ENCODE measurements at regions not wholly inside any gene's neighbourhood (a gene's known extent, or its start where the extent isn't known, plus 50 kb on each side); places are given as distances from the start of the nearest gene placed in this dataset.
"Not testable (repeated sequence)": the region's sequence is repeated elsewhere in the genome, so short reads cannot be mapped to it uniquely, and the experiment has no call there.

DNA sequence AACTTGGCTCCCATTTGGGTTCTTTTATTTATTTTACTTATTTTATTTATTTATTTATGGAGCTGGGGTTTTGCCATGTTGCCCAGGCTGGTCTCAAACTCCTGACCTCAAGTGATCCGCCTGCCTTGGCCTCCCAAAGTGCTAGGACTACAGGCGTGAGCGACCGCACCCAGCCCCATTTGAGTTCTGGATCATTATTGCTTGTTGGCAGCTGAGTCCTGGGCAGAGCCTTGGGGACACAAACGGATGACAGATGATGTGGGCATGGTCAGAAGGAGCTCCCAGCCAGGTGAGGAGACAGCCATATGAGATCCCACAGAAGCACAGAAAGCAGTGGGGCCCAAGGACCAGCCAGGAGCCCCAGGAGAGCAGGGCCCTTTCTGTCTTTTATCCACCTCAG lies 254.0 kb downstream of the MATN1 start:
- no peak for FAIRE-seq
- TF ChIP-seq POLR2A (IDR thresholded peaks at IDR 0.05; ENCODE audit: low read depth, low read length): no peak
- no peak for DNase-seq (ENCODE audit: insufficient read length, low spot score)

DNA sequence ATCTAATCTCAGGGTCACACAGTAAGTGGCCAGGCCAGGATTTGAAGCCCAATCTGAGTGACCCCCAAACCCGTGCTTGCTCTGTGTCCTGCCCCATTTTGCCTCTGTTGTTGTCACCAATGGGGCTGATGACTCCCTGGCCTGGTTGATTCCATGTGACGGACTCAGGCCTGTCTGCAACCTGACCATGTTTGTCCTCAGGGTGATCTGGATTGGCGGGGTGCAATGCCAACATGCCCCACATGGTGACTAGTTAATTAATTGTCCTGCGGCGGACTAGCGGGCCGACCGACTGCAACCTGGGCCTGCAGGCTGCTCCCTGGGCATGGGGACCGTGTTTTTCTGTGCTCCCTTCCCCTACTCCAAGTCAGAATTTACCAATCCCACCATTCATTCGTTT lies 256.3 kb downstream of the MATN1 start:
- TF ChIP-seq POLR2A (IDR thresholded peaks at IDR 0.05; ENCODE audit: low read depth, low read length): no peak
- DNase-seq (ENCODE audit: insufficient read length, low spot score) (no peak), FAIRE-seq (no peak)

DNA sequence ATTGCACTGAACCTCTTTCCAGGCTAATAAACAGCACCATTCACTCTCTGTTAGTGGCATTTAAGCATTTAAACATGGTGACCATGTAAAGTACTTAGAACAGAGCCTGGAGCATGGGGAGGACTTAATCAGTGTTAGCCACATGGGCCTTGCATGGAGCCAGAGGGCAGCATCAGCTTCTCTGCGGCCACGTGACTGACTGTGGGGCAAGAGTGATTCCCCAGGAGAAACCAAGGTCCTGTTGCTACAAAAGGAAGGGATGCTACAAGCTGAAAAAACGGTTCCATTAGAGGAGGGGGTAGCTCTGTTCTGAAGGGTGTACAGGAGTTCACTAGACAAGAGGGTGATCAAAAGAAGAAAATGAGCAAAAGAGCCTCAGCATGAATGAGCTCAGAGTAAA lies 256.8 kb downstream of the MATN1 start:
- no peak for TF ChIP-seq POLR2A (IDR thresholded peaks at IDR 0.05; ENCODE audit: low read depth, low read length)
- DNase-seq (ENCODE audit: insufficient read length, low spot score) (no peak), FAIRE-seq (no peak)

DNA sequence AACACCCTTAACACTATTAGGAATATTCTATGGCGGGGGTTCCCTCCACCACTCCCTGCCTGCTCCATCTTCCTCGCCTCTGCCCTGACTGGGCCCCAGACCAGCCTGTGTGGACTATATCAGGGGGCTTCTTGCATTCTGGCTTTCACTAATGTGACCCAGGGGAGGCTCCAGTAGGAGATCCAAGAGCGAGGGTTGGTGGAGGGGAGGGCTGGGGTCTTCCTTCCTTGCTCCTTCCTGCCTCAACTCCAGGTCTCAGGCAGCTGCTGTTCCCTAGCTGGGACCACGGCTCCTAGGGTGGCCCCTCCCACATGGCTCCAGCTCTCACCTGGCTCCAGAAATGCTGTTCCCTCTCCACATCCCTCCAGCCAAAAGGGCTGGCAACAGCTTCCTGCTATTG lies 257.4 kb downstream of the MATN1 start:
- DNase-seq (ENCODE audit: insufficient read length, low spot score) (no peak), FAIRE-seq (no peak)
- no peak for TF ChIP-seq POLR2A (IDR thresholded peaks at IDR 0.05; ENCODE audit: low read depth, low read length)

DNA sequence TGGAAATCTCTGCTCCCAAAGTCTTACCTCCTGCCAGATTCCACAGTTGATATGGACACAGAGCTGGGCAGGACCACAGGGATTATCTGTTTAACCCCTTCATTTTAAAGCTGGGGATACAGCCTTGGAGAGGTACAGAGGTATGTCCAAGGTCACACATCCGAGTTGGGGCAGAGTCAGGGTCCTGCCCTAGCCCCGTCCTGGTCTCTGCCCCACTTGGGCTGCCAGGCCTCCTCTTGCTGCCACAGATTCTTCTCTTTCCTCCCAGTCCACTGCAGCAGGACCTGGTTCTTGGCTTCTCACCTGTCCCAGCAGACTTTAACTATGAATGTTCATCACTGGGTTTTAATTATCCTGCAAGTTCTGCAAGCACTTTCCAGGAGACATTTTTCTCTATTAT lies 258.3 kb downstream of the MATN1 start:
- DNase-seq (ENCODE audit: insufficient read length, low spot score): no peak
- TF ChIP-seq POLR2A (IDR thresholded peaks at IDR 0.05; ENCODE audit: low read depth, low read length): no peak
- FAIRE-seq: no peak

DNA sequence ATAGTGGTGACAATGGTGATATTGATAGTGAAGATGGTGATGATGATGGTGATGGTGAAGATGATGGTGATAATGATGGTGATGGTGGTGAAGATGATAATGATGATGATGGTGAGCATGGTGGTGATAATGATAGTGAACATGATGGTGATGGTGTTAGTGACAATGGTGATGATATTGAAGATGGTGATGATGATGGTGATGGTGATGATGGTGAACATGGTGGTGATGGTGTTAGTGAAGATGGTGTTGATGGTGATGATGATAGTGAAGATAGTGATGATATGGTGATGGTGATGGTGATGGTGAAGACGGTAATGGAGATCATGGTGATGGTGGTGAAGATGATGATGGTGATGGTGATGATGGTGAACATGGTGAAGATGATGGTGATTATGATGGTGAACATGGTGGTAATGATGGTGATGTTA lies 259.2 kb downstream of the MATN1 start:
- TF ChIP-seq POLR2A (IDR thresholded peaks at IDR 0.05; ENCODE audit: low read depth, low read length): no peak
- DNase-seq (ENCODE audit: insufficient read length, low spot score) (no peak), FAIRE-seq (no peak)

DNA sequence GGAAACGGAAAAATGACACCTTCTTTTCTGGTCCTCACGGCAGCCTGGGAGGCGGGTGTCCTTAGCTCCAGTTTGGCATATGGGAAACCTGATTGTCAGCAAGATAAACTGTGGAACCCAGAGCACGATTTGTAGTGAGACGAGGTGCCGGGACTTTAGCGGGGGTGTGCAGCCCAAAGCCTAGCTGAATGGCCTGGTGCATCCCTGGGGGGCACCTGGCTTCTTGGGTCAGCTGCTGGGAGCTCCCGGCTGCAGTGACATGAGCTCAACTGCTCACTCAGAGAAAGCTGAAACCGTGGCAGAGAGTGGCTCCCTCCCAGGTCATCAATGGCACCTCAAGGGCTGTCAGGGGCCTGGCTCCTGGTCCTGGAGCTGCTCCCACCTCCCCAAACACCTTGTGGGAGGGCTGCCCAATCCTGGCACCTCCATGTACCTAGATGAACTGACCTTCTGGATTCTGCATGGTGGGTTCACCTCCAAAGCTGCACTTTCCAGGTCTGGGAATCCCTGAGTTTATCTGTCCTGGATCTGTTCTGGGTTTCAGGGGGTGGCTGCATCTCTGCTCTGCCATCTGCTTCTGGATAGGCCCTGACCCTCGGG lies 260.5 kb downstream of the MATN1 start:
- no peak for FAIRE-seq
- no peak for DNase-seq (ENCODE audit: insufficient read length, low spot score)
- no peak for TF ChIP-seq POLR2A (IDR thresholded peaks at IDR 0.05; ENCODE audit: low read depth, low read length)

DNA sequence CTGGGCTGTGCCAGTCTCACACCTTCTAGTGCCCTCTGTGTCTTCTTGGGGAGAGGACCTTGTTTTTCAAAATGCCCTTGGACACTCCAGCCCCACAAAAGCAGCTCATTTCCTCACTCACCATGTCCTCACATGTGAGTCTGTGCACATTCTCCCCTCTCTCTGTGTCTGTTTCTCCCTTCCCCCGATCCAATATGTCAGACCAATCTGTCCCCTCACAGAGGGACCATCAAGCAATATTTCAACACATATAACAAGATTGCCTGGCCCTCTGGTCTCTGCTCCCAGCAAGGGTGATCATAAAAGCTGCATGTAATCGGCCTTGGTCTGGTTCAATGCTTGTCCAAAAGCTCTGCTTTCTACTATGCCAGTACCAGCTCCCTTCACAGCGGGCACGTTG lies 261.2 kb downstream of the MATN1 start:
- TF ChIP-seq POLR2A (IDR thresholded peaks at IDR 0.05; ENCODE audit: low read depth, low read length): no peak
- no peak for DNase-seq (ENCODE audit: insufficient read length, low spot score)
- FAIRE-seq: no peak

DNA sequence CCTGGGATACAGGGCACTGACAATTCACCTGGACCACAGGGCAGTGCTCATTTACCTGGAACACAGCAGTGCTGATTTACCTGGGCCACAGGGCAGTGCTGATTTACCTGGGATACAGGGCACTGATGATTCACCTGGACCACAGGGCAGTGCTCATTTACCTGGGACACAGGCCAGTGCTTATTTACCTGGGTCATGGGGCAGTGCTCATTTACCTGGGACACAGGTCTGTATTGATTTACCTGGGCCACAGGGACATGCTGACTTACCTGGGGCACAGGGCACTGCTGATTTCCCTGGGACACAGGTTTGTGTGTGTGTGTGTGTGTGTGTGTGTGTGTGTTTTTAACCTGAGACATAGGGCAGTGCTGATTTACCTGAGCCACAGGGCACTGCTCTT lies 261.7 kb downstream of the MATN1 start:
- no peak for TF ChIP-seq POLR2A (IDR thresholded peaks at IDR 0.05; ENCODE audit: low read depth, low read length)
- FAIRE-seq (no peak), DNase-seq (ENCODE audit: insufficient read length, low spot score) (no peak)

DNA sequence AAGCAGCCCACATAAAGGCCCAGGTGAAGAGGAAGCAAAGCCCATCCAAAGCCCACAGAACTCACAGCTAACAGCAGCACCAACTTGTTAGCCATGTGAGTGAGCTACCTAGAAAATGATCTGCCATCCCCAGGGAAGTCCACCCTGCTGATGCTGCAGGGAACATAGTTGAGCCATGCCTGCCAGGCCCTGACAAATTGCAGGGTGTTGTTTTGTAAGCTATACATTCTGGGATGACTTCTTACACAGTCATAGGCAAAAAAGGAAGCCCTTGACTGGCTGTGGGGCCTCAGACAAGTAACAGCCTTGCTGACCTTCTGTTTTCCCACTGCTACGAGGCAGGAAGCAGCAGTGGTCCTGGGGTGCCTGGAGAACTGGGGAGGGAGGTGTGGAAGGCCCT lies 262.7 kb downstream of the MATN1 start:
- no peak for TF ChIP-seq POLR2A (IDR thresholded peaks at IDR 0.05; ENCODE audit: low read depth, low read length)
- FAIRE-seq: no peak
- DNase-seq (ENCODE audit: insufficient read length, low spot score): no peak

DNA sequence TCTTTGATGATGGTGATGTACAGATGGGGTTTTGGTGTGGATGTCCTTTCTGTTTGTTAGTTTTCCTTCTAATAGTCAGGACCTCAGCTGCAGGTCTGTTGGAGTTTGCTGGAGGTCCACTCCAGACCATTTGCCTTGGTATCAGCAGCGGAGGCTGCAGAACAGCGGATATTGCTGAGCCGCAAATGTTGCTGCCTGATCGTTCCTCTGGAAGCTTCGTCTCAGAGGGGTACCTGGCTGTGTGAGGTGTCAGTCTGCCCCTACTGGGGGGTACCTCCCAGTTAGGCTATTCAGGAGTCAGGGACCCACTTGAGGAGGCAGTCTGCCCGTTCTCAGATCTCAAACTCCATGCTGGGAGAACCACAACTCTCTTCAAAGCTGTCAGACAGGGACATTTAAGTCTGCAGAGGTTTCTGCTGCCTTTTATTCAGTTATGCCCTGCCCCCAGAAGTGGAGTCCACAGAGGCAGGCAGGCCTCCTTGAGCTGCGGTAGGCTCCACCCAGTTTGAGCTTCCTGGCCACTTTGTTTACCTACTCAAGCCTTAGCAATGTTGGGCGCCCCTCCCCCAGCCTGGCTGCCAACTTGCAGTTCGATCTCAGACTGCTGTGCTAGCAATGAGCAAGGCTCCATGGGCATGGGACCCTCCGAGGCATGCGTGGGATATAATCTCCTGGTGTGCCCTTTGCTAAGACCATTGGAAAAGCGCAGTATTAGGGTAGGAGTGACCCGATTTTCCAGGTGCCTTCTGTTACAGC lies 264.5 kb downstream of the MATN1 start:
- not testable (repeated sequence) for FAIRE-seq; DNase-seq (ENCODE audit: insufficient read length, low spot score)

DNA sequence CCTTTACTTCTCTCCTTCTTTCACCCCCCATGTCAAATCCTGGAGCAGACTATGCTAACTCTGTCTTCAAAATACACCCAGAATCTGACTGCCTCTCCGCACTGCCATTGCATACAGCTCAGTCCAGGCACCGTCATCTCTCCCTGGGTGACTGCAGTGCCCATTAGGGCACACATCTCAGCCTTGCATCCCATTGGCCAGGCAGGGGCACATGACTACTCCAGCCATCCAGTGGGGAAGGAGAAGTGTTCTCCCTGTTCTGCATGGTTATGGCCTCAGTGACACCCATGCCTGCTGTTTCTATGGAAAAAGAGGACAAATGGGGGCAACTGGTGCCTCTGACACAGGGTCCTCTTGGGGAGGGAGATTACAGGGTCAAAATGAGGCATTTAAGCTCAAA lies 270.5 kb downstream of the MATN1 start:
- no peak for TF ChIP-seq POLR2A (IDR thresholded peaks at IDR 0.05; ENCODE audit: low read depth, low read length)
- FAIRE-seq: no peak
- DNase-seq (ENCODE audit: insufficient read length, low spot score): no peak

DNA sequence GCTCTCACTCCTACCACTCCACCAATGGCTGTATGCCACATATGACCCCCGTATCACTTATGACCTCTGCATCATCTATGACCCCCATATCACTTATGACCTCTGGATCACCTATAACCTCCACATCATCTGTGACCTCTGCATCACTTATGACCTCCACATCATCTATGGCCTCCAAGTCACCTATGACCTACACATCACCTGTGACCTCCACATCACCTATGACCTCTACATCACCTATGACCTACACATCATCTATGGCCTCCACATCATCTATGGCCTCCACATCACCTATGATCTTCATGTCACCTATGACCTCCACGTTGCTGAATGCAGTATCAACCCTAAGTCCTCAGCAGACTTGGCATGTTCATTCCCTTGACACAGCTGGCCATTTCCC lies 271.2 kb downstream of the MATN1 start:
- FAIRE-seq (no peak), DNase-seq (ENCODE audit: insufficient read length, low spot score) (no peak)
- TF ChIP-seq POLR2A (IDR thresholded peaks at IDR 0.05; ENCODE audit: low read depth, low read length): no peak

DNA sequence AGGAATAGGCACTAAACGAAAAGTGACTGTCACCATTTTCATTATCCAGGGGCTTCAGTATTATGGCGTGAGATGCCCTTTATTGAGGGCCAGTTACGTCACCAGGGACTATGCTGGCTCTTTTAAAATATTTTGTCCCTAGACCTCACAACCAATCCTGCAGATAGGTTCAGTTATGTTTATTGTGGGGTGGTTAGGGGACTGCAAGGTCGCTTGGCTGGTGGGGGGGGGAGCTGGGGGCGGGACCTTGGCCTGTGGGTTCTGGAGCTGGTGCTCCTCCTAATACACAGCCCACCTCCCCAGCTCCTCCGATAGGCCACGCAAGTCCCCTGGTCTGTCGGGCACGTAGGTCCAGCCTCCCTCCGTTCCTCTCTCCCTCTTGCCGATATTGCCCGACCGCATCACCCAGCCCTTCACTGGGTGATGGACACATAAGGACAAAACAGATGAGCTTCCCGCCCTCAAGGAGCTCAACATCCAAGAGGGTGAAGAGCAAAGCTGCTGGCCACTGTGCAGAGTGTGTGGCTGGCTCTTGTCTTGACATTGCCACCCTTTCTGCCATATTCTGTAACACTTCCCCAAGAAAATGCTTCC lies 271.8 kb downstream of the MATN1 start:
- DNase-seq (ENCODE audit: insufficient read length, low spot score) (no peak), FAIRE-seq (no peak)
- no peak for TF ChIP-seq POLR2A (IDR thresholded peaks at IDR 0.05; ENCODE audit: low read depth, low read length)

DNA sequence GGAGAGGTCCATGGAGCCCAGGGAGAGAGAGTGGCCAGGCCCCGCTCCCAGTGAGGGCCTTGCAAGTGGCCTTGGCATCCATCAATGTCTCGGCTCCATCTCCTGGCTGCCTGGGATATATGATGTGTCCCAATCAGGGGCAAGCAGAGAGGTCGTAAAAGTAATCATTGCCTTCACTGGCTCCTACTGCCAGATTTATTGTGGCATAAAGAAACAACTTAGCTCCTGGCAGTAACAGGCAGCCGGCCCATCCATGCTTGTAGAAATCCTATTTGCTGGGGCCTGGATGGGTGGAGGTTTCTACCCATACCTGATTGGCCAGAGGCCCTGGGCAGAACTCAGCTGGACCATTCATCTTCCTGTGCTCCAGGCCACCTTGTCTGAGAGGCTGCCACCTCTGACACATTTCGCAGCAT lies 272.6 kb downstream of the MATN1 start:
- FAIRE-seq: no peak
- no peak for TF ChIP-seq POLR2A (IDR thresholded peaks at IDR 0.05; ENCODE audit: low read depth, low read length)
- DNase-seq (ENCODE audit: insufficient read length, low spot score): no peak

Data from H54 (cell line).